ENCODE measurements at regions not wholly inside any gene's neighbourhood (a gene's known extent, or its start where the extent isn't known, plus 50 kb on each side); places are given as distances from the start of the nearest gene placed in this dataset.

GRCh38 chr11:80533463-80533862, 1092.6 kb upstream of the TENM4 start:
- no peak for DNase-seq (ENCODE audit: extremely low read depth, low read depth)
- TF ChIP-seq CTCF (IDR thresholded peaks at IDR 0.05; ENCODE audit: low read depth, low read length) = no peak

- no peak for TF ChIP-seq CTCF (IDR thresholded peaks at IDR 0.05; ENCODE audit: low read depth, low read length)
- DNase-seq (ENCODE audit: extremely low read depth, low read depth) = no peak
Observed at GRCh38 chr11:80532633-80533232, 1091.9 kb upstream of the TENM4 start.

DNA sequence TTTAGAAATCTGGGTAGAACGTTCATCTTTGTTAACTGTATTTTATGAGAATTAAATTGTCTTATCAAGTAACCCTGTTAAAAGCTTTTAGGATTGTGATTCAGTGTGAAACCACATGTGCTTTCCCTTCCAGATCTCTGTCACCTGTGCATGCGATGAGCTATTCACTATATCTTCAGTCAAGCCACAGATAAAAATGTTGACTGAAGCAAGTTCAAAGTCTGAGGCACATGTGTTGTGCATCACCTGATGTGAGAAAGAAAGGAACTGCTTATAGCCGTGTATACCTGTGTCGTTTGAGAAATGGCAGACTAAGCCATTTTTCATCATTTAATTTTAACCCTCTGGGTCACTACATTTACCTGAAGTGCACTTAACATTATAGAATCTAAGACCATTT, 1088.9 kb upstream of the TENM4 start:
- TF ChIP-seq CTCF (IDR thresholded peaks at IDR 0.05; ENCODE audit: low read depth, low read length) = no peak
- no peak for DNase-seq (ENCODE audit: extremely low read depth, low read depth)

DNA sequence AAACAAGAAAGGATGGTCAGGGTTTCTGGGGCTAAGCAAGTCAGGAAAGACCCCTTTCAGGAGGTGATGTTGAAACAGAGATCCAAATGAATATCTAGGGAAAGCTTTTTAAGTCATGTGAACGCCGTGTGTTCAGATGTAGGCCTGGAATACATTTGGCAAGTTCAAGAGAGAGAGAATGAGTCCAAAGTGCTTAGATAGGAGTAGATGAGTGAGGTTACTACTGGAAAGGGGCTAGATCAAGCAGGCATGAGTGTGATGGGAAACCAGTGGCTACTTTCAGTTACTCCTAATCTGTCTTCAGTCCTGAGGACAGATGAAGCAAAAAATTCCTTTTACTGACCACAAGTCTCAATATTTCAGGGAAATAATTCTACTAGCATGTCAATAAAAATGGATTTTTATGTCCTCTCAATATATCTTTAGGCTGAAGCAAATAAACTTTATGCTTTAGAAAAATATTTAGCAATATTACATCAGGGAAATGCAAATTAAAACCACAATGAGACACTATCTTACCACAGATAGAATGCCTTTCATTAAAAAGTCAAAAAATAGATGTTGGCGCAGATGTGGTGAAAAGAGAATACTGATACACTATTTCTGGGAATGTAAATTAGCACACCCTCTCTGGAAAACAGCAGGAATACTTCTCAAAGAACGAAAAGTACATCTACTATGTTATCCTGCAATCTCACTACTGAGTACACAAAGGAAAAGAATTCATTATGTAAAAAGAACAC, 1085.0 kb upstream of the TENM4 start:
- no peak for TF ChIP-seq CTCF (IDR thresholded peaks at IDR 0.05; ENCODE audit: low read depth, low read length)
- no peak for DNase-seq (ENCODE audit: extremely low read depth, low read depth)

DNA sequence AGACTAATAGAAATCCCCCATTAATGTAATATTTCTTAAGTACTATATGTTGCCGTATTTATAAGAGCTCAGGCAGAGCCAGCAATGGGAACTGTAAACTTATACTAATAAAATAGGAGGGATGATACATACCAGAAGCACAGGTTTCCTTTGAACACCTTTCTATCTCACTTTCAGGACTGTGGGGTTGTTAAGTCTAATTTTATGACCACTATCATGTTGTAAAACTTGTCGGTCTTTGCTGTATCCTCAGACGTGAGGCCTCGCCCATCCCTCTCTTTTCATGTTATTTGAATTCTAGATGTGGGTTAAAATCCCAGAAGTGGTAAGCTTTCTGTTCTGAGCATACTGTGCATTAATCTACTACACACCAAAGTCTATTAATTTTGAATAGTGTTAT, 1083.5 kb upstream of the TENM4 start:
- DNase-seq (ENCODE audit: extremely low read depth, low read depth) = no peak
- TF ChIP-seq CTCF (IDR thresholded peaks at IDR 0.05; ENCODE audit: low read depth, low read length) = no peak

DNA sequence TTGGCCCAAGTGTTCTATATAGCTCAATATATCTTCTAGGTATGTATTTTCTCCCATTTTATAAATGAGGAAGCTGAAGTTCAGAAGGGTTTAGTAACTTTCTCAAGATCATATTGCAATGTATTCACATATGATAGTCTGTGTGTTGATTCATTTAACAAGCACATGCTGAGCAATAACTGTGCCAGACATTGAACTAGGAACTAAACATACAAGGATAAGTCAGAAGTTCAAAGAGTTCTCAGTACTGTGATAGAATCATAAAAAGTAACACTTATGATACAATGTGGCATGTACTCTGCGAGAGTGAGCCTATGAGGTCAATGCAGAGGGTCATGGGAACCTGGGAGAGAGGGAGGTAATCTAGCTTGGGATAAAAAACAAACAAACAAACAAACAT, 1082.2 kb upstream of the TENM4 start:
- no peak for DNase-seq (ENCODE audit: extremely low read depth, low read depth)
- no peak for TF ChIP-seq CTCF (IDR thresholded peaks at IDR 0.05; ENCODE audit: low read depth, low read length)

- no peak for DNase-seq (ENCODE audit: extremely low read depth, low read depth)
- TF ChIP-seq CTCF (IDR thresholded peaks at IDR 0.05; ENCODE audit: low read depth, low read length) = no peak
Observed at GRCh38 chr11:80521592-80521991, 1080.8 kb upstream of the TENM4 start.

All from AG09319 (cell line).